Breast epithelium (tissue), 4 donors: ENCODE measurements at regions not wholly inside any gene's neighbourhood (a gene's known extent, or its start where the extent isn't known, plus 50 kb on each side); places are given as distances from the start of the nearest gene placed in this dataset.

ENCODE experiments used
- DNase-seq, 2 donors: peaks; one replicate each; pipeline ENCODE4 v3.0.0-alpha.2; 2019; ENCODE audit warnings: low spot score in 2 of 2
- H3K27ac ChIP-seq, 2 donors: fragments of 200-600 bp; sonication (generic) in 1 of 2; one replicate each; pipeline ENCODE4 v1.5.1; 2016 to 2019; ENCODE audit warnings: mild to moderate bottlenecking in 1 of 2
- H3K27me3 ChIP-seq, 2 donors: fragments of 200-600 bp; sonication (generic) in 1 of 2; one replicate each; pipeline versions ENCODE4 v1.5.1 to v1.6.0; 2017 to 2019; ENCODE audit warnings: control low read depth in 1 of 2, mild to moderate bottlenecking in 1 of 2
- H3K36me3 ChIP-seq: fragments of 200-600 bp; one replicate; pipeline ENCODE4 v1.5.1; 2019
- H3K4me1 ChIP-seq, 2 donors: fragments of 200-600 bp; sonication (generic); one replicate each; pipeline ENCODE4 v1.5.1; 2016 to 2019; ENCODE audit warnings: control low read depth in 1 of 2
- H3K4me3 ChIP-seq, 3 donors: fragments of 200-600 bp; sonication (generic); 1 replicate in 2 of 3; 2 replicates in 1 of 3; pipeline ENCODE4 v1.5.1; 2016 to 2019; ENCODE audit warnings: mild to moderate bottlenecking in 3 of 3, moderate library complexity in 2 of 3
- H3K9me3 ChIP-seq, 2 donors: fragments of 200-600 bp; sonication (generic) in 1 of 2; one replicate each; pipeline ENCODE4 v1.5.1; 2016 to 2019; ENCODE audit warnings: control low read depth in 1 of 2
- CTCF ChIP-seq, 3 donors: fragments of 450-650 bp; IDR thresholded peaks; one replicate each; pipeline ENCODE4 v1.5.1; 2016 to 2017; ENCODE audit warnings: antibody characterized with exemption in 3 of 3, mild to moderate bottlenecking in 3 of 3, moderate library complexity in 3 of 3
- POLR2A ChIP-seq: fragments of 450-650 bp; IDR thresholded peaks from one replicate; pipeline ENCODE4 v1.6.1; 2016; ENCODE audit warnings: antibody characterized with exemption, mild to moderate bottlenecking, moderate library complexity
- POLR2AphosphoS5 ChIP-seq, 3 donors: sonication (generic); formaldehyde crosslinking; IDR thresholded peaks; one replicate each; pipeline ENCODE4 v1.6.1; 2017; ENCODE audit warnings: antibody characterized with exemption in 3 of 3
- intact Hi-C: fragments of 100-400 bp; cut with DNase I; formaldehyde crosslinking; loops from one replicate; pipeline ENCODE4 v1.15.1; 2023; ENCODE audit warnings: low total_unique reads

DNA sequence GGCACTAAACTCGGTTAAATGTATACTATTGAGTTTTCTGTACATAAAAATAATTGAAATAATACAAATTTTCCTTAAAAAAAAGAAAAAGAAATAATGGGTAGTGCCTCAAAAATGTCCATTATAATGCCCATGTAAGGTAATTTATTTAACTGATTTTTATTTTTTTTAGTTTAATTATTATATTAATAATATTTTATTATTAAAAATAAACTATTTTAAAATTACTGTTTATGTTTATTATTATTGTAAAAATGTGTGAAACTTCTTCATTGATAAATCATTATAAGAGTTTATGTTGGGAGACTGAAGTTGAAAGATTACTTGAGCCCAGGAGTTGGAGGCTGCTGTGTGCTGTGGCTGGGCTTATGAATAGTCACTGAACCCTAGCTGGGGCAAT, 925.5 kb upstream of the EPHA7 start:
- Histone ChIP-seq H3K9me3 (no peaks in the 10 kb centered on the region), H3K27ac (no peak overlapping the region), H3K4me1 (no peaks in the 10 kb centered on the region), H3K36me3 (no peaks in the 10 kb centered on the region), H3K27me3 (no peaks in the 10 kb centered on the region), H3K4me3 (no peak overlapping the region)
- DNase-seq, result no peak
- intact Hi-C loops, result no loop called here
- TF ChIP-seq CTCF (IDR thresholded peaks at IDR 0.05) (no peak), POLR2AphosphoS5 (IDR thresholded peaks at IDR 0.05) (no peak), POLR2A (no peak)

DNA sequence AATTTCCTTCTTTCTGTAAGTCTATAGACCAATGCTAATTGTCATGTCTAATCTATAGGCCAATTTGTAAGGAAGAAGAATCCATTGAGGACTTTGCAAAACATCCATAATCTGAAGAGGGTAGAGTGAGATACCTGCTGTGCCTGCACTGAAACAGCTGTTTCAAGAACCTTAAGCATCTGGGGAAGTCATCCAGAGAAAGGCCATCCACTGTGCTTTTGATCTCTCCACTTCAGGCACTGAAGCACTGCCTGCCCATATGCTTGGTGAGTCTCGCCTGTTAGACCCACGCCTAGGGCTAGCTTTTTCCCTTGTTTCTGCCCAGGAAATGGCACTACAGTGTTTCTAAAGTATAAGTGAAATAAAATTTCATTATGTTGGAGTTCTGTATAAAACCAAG, 921.8 kb upstream of the EPHA7 start:
- TF ChIP-seq POLR2AphosphoS5 (IDR thresholded peaks at IDR 0.05), result no peak
- no peak for TF ChIP-seq POLR2A
- no peak for TF ChIP-seq CTCF (IDR thresholded peaks at IDR 0.05)
- H3K9me3 ChIP-seq, result no peaks in the 10 kb centered on the region
- no peak overlapping the region for H3K4me3 ChIP-seq
- no peaks in the 10 kb centered on the region for H3K27me3 ChIP-seq
- intact Hi-C loops, result no loop called here
- no peaks in the 10 kb centered on the region for H3K36me3 ChIP-seq
- DNase-seq, result no peak
- H3K4me1 ChIP-seq, result no peaks in the 10 kb centered on the region
- H3K27ac ChIP-seq, result no peak overlapping the region

DNA sequence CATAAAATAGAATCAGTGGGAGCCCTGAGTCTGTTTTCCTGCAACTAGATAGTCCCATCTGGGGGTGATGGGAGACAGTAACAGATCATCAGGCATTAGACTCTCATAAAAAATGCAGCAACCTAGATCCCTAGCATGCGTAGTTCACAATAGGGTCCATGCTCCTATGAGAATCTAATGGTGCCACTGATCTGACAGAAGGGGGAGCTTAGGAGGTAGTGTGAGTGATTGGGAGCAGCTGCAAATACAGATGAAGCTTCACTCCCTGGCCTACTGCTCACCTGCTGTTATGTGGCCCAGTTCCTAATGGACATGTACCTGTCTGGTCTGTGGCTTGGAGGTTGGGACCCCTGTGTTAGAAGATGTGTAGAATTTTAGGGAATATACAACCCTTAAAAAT, 904.5 kb upstream of the EPHA7 start:
- Histone ChIP-seq H3K4me3 (no peak overlapping the region), H3K36me3 (no peaks in the 10 kb centered on the region), H3K27me3 (no peaks in the 10 kb centered on the region), H3K27ac (no peak overlapping the region), H3K4me1 (no peaks in the 10 kb centered on the region), H3K9me3 (no peaks in the 10 kb centered on the region)
- no peak for DNase-seq
- intact Hi-C loops, result no loop called here
- no peak for TF ChIP-seq POLR2A
- TF ChIP-seq CTCF (IDR thresholded peaks at IDR 0.05), result no peak
- no peak for TF ChIP-seq POLR2AphosphoS5 (IDR thresholded peaks at IDR 0.05)

- TF ChIP-seq POLR2AphosphoS5 (IDR thresholded peaks at IDR 0.05) (no peak), CTCF (IDR thresholded peaks at IDR 0.05) (no peak), POLR2A (no peak)
- intact Hi-C loops, result no loop called here
- H3K4me1 ChIP-seq, result no peaks in the 10 kb centered on the region
- H3K27me3 ChIP-seq, result no peaks in the 10 kb centered on the region
- no peak overlapping the region for H3K27ac ChIP-seq
- H3K4me3 ChIP-seq, result no peak overlapping the region
- no peak for DNase-seq
- H3K9me3 ChIP-seq, result no peaks in the 10 kb centered on the region
- no peaks in the 10 kb centered on the region for H3K36me3 ChIP-seq
Measured at GRCh38 chr6:94300424-94301144, 881.2 kb upstream of the EPHA7 start.

GRCh38 chr6:94289131-94289530, 869.8 kb upstream of the EPHA7 start:
- intact Hi-C loops, result no loop called here
- Histone ChIP-seq H3K4me3 (no peak overlapping the region), H3K36me3 (no peaks in the 10 kb centered on the region), H3K9me3 (no peaks in the 10 kb centered on the region), H3K27ac (no peak overlapping the region), H3K4me1 (no peaks in the 10 kb centered on the region), H3K27me3 (no peaks in the 10 kb centered on the region)
- TF ChIP-seq CTCF (IDR thresholded peaks at IDR 0.05) (no peak), POLR2A (no peak), POLR2AphosphoS5 (IDR thresholded peaks at IDR 0.05) (no peak)
- DNase-seq, result no peak
